Bone marrow (tissue), 2 donors: ENCODE measurements at regions not wholly inside any gene's neighbourhood (a gene's known extent, or its start where the extent isn't known, plus 50 kb on each side); places are given as distances from the start of the nearest gene placed in this dataset.

Experiments used
- DNase-seq, 2 donors: peaks; one replicate each; lab custom pipeline; 2025; lab: John Stamatoyannopoulos, UW

DNA sequence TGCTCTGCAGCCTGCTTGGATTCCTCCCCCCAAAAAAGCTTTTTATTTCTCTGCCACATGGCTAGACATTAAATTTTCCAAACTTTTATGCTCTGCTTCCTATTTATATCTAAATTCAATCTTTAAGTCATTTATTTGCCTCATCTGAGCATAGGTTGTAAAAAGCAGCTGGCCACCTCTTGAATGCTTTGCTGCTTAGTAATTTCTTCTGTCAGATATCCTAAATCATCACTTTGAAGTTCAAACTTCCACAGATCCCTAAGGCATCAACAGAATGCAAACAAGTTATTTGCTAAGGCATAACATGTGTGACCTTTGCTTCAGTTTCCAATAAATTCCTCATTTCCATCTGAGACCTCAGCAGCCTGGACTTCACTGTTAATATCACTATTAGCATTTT is 209.6 kb downstream of the FSCB start:
- DNase-seq = no peak

GRCh38 chr14:44291366-44291915 is 215.6 kb downstream of the FSCB start:
- no peak for DNase-seq

DNA sequence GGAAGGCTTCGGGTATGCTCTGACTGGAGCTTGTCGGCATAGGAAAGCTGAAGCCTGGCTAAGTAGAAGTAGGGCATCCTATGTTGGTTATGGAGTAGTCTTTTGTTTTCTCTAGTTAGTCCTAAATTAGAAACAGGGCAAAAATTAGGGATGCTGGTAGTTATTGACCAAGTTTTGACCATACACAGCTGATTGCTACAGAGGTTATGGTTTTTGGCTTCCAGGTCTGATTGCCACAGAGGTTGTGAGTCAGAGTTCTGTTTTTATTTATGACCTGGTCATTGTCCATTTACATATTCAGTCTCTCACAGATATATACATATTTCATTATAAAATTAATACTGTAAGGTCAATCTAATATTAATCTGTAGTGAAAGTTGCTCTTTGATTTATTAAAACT is 219.2 kb downstream of the FSCB start:
- DNase-seq = no peak

DNA sequence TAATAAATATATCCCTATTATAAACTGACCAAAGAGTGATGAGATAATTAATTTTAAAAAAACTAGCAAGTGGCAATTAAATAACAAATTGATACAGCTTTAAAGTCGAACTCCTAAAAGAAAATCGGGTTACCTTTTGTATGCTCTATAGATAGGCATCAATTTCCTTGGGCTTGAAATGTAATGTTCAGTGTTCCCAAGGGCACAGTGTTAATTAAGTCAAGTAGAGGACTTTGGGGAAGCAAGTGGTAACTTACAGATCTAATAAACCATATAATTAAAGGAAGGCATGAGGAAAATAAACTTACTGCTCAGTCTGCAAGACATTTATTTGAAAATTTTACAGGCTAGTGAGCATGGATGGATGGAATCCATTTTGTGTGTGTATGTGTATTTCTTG is 220.9 kb downstream of the FSCB start:
- no peak for DNase-seq

GRCh38 chr14:44283836-44284235 is 223.2 kb downstream of the FSCB start:
- DNase-seq = no peak

DNA sequence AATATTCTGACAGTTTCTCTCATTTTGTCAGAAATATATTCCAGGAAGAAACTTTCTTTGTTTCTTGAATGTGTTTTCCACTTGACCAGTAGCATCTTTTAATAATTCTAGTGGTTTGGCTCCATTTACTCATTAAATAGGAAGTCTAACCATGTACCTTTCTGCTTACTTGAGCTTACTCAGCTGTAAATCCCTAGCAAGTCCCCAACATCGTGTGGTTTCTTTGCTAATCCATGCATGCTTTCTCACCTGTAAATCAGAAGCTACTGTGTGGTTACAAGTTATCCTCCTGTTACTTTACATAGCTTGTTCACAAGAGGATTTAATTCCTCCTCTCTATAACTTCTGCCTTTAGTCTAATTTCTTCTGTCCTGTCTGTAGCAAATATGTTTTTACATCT is 227.7 kb downstream of the FSCB start:
- no peak for DNase-seq

DNA sequence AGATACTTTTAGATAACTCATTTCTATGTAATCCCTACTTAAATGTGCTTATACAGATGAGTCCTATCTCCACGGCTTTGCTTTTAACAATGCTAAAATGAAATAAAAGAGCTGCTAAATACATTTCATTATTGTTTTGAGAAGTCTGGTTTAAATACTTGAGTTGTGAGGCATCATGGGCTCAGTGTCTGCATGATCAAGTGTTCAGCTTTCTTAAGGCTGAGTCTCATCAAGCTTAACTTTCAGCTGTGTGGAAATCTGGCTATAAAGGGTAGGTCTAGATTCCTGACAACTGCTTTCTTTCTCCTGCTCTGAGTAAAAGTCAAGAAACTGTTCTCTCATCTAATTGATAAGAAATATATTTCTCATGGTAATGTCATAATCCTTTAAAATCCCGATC is 235.4 kb downstream of the FSCB start:
- no peak for DNase-seq

- DNase-seq = no peak
Observed at GRCh38 chr14:44271006-44271405, 236.1 kb downstream of the FSCB start.

DNA sequence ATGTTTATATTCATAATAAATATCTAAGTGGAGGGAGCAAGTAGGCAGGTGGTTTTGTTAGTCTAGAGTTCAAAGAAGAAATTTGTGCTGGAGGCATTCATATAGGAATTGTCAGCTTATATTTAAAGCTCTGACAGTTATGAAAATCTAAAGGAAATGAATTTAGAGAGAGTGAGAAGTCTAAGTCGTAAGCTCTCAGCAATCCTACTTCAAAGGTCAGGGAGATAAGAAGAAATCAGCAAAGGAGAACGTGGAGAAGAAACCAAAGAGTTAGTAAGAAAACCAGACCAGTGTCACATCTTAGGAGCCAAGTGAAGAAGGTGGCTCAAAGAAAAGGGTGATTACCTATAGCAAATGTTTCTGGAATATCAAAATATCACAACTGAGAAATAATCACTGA is 241.8 kb downstream of the FSCB start:
- DNase-seq = no peak

GRCh38 chr14:44215660-44216059 is 291.4 kb downstream of the FSCB start:
- DNase-seq = no peak

- no peak for DNase-seq
Observed at GRCh38 chr14:44211718-44212117, 295.4 kb downstream of the FSCB start.

DNA sequence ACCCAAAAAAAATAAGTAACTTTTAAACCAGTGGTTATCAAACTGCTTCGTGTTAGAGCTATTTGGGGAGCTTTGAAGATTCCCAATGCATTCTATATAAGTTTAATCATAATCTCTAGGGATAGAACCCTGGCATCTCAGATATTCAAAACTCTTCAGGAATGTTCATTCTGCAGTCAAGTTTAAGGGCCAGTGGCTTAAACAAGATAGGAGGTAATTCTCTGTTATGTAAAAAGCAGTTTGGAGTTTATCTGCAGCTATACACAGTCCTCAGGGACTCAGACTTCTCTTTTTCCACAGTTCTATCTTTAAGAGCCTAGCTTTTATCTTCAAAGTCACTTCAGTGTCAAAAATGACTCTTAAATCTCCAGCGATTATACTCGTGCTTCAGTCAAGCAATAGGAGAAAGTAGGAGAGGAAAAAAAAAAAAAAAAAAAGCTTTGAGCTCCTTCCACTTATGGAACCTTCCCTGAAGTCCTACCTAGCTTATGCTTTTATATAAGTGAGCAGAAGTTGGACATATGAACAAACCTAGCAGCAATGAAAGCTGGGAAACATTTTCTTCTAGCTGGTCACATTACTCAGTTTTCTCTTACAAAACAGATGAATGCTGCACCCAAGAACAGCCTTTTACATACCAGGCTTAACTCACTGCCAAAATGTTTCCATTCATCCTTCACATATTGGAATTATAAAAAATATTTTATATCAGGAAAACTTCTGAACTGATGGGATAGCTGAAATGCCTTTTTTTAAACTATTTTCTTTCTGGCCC is 302.8 kb downstream of the FSCB start:
- DNase-seq = no peak

- DNase-seq = no peak
Observed at GRCh38 chr14:44180975-44181374, 326.1 kb downstream of the FSCB start.

DNA sequence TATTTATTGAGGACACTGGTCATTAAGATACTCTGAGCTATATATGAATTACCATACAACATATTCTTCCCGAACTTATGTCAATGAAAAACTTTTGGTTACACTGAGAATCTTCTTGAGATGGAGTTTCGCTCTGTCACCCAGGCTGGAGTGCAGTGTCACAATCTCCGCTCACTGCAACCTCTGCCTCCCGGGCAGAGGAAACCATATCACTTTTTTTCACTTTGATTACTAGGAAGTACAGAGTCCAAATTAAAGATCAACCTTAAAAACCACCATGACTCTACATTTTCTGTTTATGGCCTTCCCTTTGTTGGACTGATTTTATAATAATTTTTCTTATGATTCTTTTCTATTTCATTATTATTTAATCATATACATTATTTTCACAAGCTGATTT is 336.5 kb downstream of the FSCB start:
- no peak for DNase-seq

- DNase-seq = no peak
Observed at GRCh38 chr14:44170101-44170500, 337.0 kb downstream of the FSCB start.

DNA sequence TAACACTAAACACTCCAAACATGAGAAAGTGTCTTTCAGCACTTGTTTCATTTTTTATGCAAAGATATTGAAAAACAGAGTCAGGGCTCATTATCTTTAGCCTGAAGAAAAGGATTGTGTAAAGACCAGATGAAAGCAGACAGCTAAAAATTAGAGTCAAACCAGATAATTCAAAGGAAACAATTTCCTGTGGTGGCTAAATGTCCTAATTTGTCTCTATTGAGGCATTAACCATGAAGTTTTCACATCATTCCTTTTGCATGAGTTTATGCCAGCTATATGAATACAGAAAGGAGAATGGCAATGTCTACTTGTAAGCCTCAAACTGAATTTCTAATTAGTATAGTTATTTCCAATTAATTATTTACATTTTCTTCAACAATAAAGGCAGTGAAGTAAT is 338.5 kb downstream of the FSCB start:
- DNase-seq = no peak

DNA sequence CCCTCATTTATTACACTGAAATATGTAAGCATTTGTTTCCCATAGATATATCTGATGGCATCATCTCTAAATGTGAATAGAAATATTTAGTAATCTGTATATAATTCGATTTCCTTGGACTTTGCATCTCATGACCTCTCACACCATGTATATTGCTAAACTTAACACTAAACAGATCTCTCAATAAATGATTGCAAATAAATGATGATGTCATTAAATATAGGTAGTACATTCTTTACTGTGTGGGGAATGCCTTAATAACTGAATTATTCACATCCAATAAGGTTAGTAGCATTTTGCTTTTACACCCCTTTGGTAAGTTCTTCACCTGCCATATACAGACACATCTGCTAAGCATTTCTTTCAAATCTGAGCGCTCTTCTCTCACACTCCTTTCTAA is 340.5 kb downstream of the FSCB start:
- no peak for DNase-seq

- no peak for DNase-seq
Observed at GRCh38 chr14:44165936-44166335, 341.1 kb downstream of the FSCB start.

GRCh38 chr14:44165286-44165685 is 341.8 kb downstream of the FSCB start:
- no peak for DNase-seq

DNA sequence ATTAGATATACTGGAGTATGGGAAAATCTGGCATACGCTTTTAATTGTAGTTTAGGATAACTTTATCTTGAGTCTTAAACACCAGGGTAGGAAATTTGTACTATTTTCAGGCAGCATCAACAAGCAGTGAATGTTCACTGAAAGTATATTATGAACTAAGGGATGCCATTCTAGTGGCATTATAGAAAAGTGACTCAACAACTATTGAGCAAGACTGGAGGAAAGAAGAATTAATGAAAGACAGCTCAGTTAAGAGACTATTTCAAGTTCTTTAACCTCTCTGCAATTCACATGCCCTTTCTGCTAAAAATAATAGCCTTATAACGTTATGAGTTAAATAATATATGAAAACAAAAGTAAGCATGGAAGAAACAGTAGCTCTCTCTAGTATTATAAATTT is 343.1 kb downstream of the FSCB start:
- no peak for DNase-seq

DNA sequence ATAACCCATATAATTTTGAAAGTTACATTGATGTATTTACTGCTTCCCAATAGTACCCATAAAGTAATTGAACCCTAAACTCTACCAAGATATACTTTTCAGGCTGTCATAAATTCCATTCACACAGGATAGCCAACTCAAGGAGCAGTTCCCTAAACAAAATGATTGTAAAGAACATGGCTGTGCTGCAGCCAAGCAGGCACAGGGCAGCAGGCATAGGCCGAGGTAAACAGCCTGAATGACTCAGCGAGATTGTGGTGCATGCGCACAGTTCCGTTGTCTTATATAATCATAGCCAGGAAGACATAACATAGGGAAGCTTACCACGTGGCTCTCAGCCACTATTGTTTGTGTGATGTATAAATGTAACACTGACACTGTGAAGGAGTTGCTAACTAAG is 344.9 kb downstream of the FSCB start:
- no peak for DNase-seq

- no peak for DNase-seq
Observed at GRCh38 chr14:44154874-44155273, 352.2 kb downstream of the FSCB start.

DNA sequence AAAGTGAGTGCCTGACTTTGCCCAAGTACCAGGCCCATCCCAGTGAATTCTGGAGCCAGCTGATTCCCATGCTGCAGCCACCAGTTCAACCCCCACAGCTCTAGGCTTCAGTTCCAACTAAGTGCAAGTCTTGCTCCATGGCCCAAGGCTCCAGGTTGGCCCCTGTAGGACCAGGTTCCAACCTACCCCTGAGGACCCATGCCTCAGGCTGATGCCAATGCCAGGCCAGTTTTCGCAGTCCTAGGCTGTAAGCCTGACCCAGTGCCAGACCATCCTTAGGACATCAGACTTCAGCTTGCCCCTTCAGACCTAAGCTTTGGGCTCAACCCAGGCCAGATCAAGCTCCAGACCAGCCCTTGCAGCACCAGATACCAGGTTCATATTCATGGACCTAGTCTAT is 352.6 kb downstream of the FSCB start:
- no peak for DNase-seq

DNA sequence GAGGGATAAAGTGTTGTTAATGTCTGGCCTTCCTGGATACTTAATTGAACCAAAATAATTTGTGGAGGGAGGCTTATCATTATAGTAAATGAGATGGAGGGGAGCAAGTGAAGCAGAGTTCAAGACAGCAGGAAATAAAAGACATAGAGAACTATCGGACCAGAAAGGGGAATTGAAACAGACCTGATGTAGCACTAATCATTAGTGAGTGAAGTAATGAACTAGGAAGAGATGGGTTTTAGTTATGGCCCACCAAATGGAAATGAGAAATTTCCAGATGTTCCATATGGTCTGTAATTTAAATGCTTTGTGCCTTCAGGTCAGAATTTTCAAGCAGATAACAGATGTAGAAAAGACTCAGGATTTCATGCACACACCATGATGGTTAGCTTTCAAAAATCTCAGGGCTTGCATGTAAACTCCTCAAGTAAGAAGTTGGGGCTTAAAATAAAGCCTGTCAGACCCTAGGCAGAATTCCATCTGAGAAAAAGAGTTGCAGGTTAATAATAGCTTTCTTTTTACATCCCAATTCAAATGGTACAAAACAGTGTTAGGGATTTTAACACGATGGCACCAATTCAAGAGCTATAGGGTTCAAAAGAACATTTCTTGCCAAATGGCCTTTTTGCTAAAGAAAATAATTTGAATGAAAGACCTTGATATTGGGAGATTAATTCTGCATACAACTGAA is 355.8 kb downstream of the FSCB start:
- DNase-seq = no peak
